GM19240 (cell line): ENCODE measurements at regions not wholly inside any gene's neighbourhood (a gene's known extent, or its start where the extent isn't known, plus 50 kb on each side); places are given as distances from the start of the nearest gene placed in this dataset.
A peak's percentile ranks its signal among the peaks of the same experiment; 100 is the strongest.

Experiments used
- DNase-seq: peaks from one replicate; pipeline ENCODE4 v3.0.0; 2011; ENCODE audit warnings: low spot score; ENCODE audit not compliant: insufficient read length

- no peak for DNase-seq
Observed at GRCh38 chr13:26967119-26968038, 204.2 kb downstream of the USP12 start.

- DNase-seq, result no peak
Observed at GRCh38 chr13:26966701-26967080, 204.9 kb downstream of the USP12 start.

GRCh38 chr13:26965952-26966700 lies 205.5 kb downstream of the USP12 start:
- DNase-seq, result no peak

GRCh38 chr13:26964278-26965250 lies 204.0 kb upstream of the GPR12 start:
- DNase-seq, result no peak

GRCh38 chr13:26962671-26963070 lies 202.1 kb upstream of the GPR12 start:
- no peak for DNase-seq

GRCh38 chr13:26961890-26962615 lies 201.5 kb upstream of the GPR12 start:
- no peak for DNase-seq

GRCh38 chr13:26957182-26957581 lies 196.6 kb upstream of the GPR12 start:
- no peak for DNase-seq

GRCh38 chr13:26956522-26957142 lies 196.0 kb upstream of the GPR12 start:
- no peak for DNase-seq

- no peak for DNase-seq
Observed at GRCh38 chr13:26954976-26955375, 194.4 kb upstream of the GPR12 start.

- DNase-seq, result no peak
Observed at GRCh38 chr13:26953291-26953690, 192.7 kb upstream of the GPR12 start.

GRCh38 chr13:26952551-26953143 lies 192.1 kb upstream of the GPR12 start:
- no peak for DNase-seq

GRCh38 chr13:26951581-26952177 lies 191.1 kb upstream of the GPR12 start:
- DNase-seq, result no peak

- no peak for DNase-seq
Observed at GRCh38 chr13:26950968-26951367, 190.4 kb upstream of the GPR12 start.

- DNase-seq, result no peak
Observed at GRCh38 chr13:26950546-26950945, 190.0 kb upstream of the GPR12 start.

GRCh38 chr13:26949701-26950502 lies 189.3 kb upstream of the GPR12 start:
- DNase-seq, result no peak

- no peak for DNase-seq
Observed at GRCh38 chr13:26948353-26948752, 187.8 kb upstream of the GPR12 start.

- peak; percentile 19 for DNase-seq
Observed at GRCh38 chr13:26946684-26947343, 186.2 kb upstream of the GPR12 start.

- no peak for DNase-seq
Observed at GRCh38 chr13:26943748-26944147, 183.2 kb upstream of the GPR12 start.
